HCT116 (cell line): ENCODE measurements at regions not wholly inside any gene's neighbourhood (a gene's known extent, or its start where the extent isn't known, plus 50 kb on each side); places are given as distances from the start of the nearest gene placed in this dataset.

Experiments
- ATAC-seq: fragments of 200-7000 bp; cut with Tn5 transposase; 2 replicates; pipeline ENCODE4 v1.9.1; 2020; ENCODE audit warnings: mild to moderate bottlenecking, moderate library complexity
- BruUV-seq: library from RNA; stranded (reverse); fragments of 400-500 nt; replicated peaks from 2 replicates; lab custom pipeline; 2021; lab: Mats Ljungman, UMichigan
- CTCF ChIA-PET: fragments of 300-600 bp; sonication (Branson Sonifier 250); formaldehyde crosslinking; loops from one replicate; lab custom pipeline; 2021; ENCODE audit warnings: antibody characterized with exemption; lab: Charles Lee
- POLR2A ChIA-PET: fragments of 300-600, 350-600 bp; sonication (Branson Sonifier 250); formaldehyde crosslinking; loops from one replicate; lab custom pipeline; 2021; ENCODE audit warnings: antibody characterized with exemption; lab: Charles Lee
- RAD21 ChIA-PET, 2 experiments: fragments of 300-600 bp; sonication (Branson Sonifier 250); formaldehyde crosslinking; loops; one replicate each; lab custom pipeline; 2023; ENCODE audit warnings: low total read pairs in 2 of 2; ENCODE audit not compliant: uncharacterized antibody in 2 of 2, unreplicated experiment in 2 of 2, low non-redundant PET in 1 of 2; lab: Charles Lee
- DNase-seq: peaks from one replicate; pipeline ENCODE4 v3.0.0-alpha.2; 2010; ENCODE audit warnings: low read depth, low spot score
- H2AFZ ChIP-seq: fragments of 200-600 bp; shearing (Covaris generic), sonication (generic); 2 replicates; pipeline ENCODE4 v1.6.1; 2017; ENCODE audit warnings: low read depth, mixed run types, mixed read lengths, antibody characterized with exemption, low read length; ENCODE audit not compliant: poor library complexity, severe bottlenecking
- H3K27ac ChIP-seq: 2 replicates; pipeline ENCODE4 v1.5.1; 2012; ENCODE audit warnings: low read depth, low read length
- H3K27me3 ChIP-seq: fragments of 200-600 bp; sonication (generic); 2 replicates; pipeline ENCODE4 v1.6.1; 2016; ENCODE audit warnings: mixed run types, low read length, mixed read lengths; ENCODE audit not compliant: insufficient read depth
- H3K36me3 ChIP-seq, 2 experiments: fragments of 200-500 bp in 1 of 2; fragments of 200-600 bp in 1 of 2; sonication (Bioruptor generic) in 1 of 2; sonication (generic) in 1 of 2; 2 replicates each; pipeline versions ENCODE4 v1.5.1 to v1.6.1; 2014 to 2016; ENCODE audit warnings: low read length in 2 of 2, inconsistent platforms in 1 of 2, mixed read lengths in 1 of 2, mixed run types in 1 of 2; ENCODE audit not compliant: insufficient read depth in 2 of 2, control insufficient read depth in 1 of 2
- H3K4me1 ChIP-seq, 2 experiments: fragments of 200-600 bp in 1 of 2; sonication (generic) in 1 of 2; 2 replicates each; pipeline versions ENCODE4 v1.5.1 to v1.6.1; 2012 to 2017; ENCODE audit warnings: low read length in 2 of 2, inconsistent platforms in 1 of 2, mild to moderate bottlenecking in 1 of 2, mixed read lengths in 1 of 2, mixed run types in 1 of 2, moderate library complexity in 1 of 2; ENCODE audit not compliant: insufficient read depth in 2 of 2, control insufficient read depth in 1 of 2
- H3K4me2 ChIP-seq: fragments of 200-600 bp; sonication (generic); 2 replicates; pipeline ENCODE4 v1.6.1; 2017; ENCODE audit warnings: mixed run types, low read length, mixed read lengths
- H3K4me3 ChIP-seq, 2 experiments: fragments of 200-600 bp in 1 of 2; sonication (generic) in 1 of 2; replicated peaks in 1 of 2; 2 replicates each; pipeline ENCODE4 v1.5.1; 2011 to 2016; ENCODE audit warnings: low read length in 2 of 2, control low read depth in 1 of 2, low read depth in 1 of 2, mild to moderate bottlenecking in 1 of 2, mixed read lengths in 1 of 2, mixed run types in 1 of 2
- H3K79me2 ChIP-seq: fragments of 200-600 bp; sonication (generic); 2 replicates; pipeline ENCODE4 v1.6.1; 2017; ENCODE audit warnings: mild to moderate bottlenecking, mixed run types, low read length, moderate library complexity, mixed read lengths; ENCODE audit not compliant: insufficient read depth
- H3K9ac ChIP-seq: fragments of 200-600 bp; sonication (generic); 2 replicates; pipeline ENCODE4 v1.6.1; 2016; ENCODE audit warnings: low read length, mixed read lengths
- H3K9me2 ChIP-seq: fragments of 200-600 bp; sonication (generic), shearing (Covaris generic); 2 replicates; pipeline ENCODE4 v1.6.1; 2017; ENCODE audit warnings: mixed run types, mild to moderate bottlenecking, moderate library complexity; ENCODE audit not compliant: insufficient read depth
- H3K9me3 ChIP-seq, 2 experiments: fragments of 200-500 bp in 1 of 2; fragments of 200-600 bp in 1 of 2; sonication (Bioruptor generic) in 1 of 2; sonication (generic) in 1 of 2; 2 replicates each; pipeline ENCODE4 v1.6.1; 2014 to 2017; ENCODE audit warnings: low read length in 2 of 2, mixed read lengths in 2 of 2, inconsistent platforms in 1 of 2, low read depth in 1 of 2, mild to moderate bottlenecking in 1 of 2, mixed run types in 1 of 2, moderate library complexity in 1 of 2; ENCODE audit not compliant: control insufficient read depth in 1 of 2, insufficient read depth in 1 of 2
- H4K20me1 ChIP-seq: fragments of 200-600 bp; sonication (generic), shearing (Covaris generic); 2 replicates; pipeline ENCODE4 v1.6.1; 2017; ENCODE audit warnings: mixed run types, mild to moderate bottlenecking, moderate library complexity; ENCODE audit not compliant: insufficient read depth
- ATF3 ChIP-seq: IDR thresholded peaks from 2 replicates; pipeline ENCODE4 v1.6.1; 2012
- EGR1 ChIP-seq: IDR thresholded peaks from 2 replicates; pipeline ENCODE4 v1.6.1; 2012; ENCODE audit warnings: low read depth
- EZH2 ChIP-seq: fragments of 200-600 bp; sonication (generic); IDR thresholded peaks from 2 replicates; pipeline ENCODE4 v1.6.1; 2017; ENCODE audit warnings: antibody characterized with exemption, mixed run types
- EZH2phosphoT487 ChIP-seq: fragments of 200-600 bp; IDR thresholded peaks from 2 replicates; pipeline ENCODE4 v1.6.1; 2018; ENCODE audit warnings: antibody characterized with exemption, borderline replicate concordance
- REST ChIP-seq: IDR thresholded peaks from 2 replicates; pipeline ENCODE4 v1.6.1; 2012; ENCODE audit warnings: low read depth
- SIN3A ChIP-seq: IDR thresholded peaks from 2 replicates; pipeline ENCODE4 v1.6.1; 2012; ENCODE audit warnings: low read depth
- SRF ChIP-seq: IDR thresholded peaks from 2 replicates; pipeline ENCODE4 v1.6.1; 2012; ENCODE audit warnings: low read depth
- TCF7L2 ChIP-seq: IDR thresholded peaks from 2 replicates; pipeline ENCODE4 v1.7.0; 2011; ENCODE audit warnings: borderline replicate concordance, inconsistent platforms; ENCODE audit not compliant: insufficient read depth, insufficient read length; ENCODE audit errors: extremely low read depth
- ZBTB33 ChIP-seq: IDR thresholded peaks from 2 replicates; pipeline ENCODE4 v1.6.1; 2011; ENCODE audit warnings: mild to moderate bottlenecking, low read length, moderate library complexity; ENCODE audit not compliant: insufficient replicate concordance; ENCODE audit errors: extremely low read depth
- intact Hi-C: fragments of 100-400 bp; cut with micrococcal nuclease; formaldehyde crosslinking; loops from 2 replicates; pipeline ENCODE4 v1.10.0; 2022

GRCh38 chr12:91556909-91557308, 374.3 kb upstream of the DCN start:
- no peak for ATAC-seq
- ChIA-PET CTCF (no interaction called here), POLR2A (no interaction called here), RAD21 (no interaction called here)
- H3K4me2 ChIP-seq = no peak overlapping the region
- no peak overlapping the region for H2AFZ ChIP-seq
- no peaks in the 10 kb centered on the region for H4K20me1 ChIP-seq
- intact Hi-C loops = no loop called here
- BruUV-seq = no TSS peak
- H3K9me3 ChIP-seq = no peaks in the 10 kb centered on the region
- DNase-seq = no peak
- H3K9me2 ChIP-seq = no peaks in the 10 kb centered on the region
- H3K27ac ChIP-seq = no peak overlapping the region
- no peak overlapping the region for H3K9ac ChIP-seq
- no peaks in the 10 kb centered on the region for H3K4me1 ChIP-seq
- H3K4me3 ChIP-seq = no peak overlapping the region
- H3K27me3 ChIP-seq = no peaks in the 10 kb centered on the region
- no peak for TF ChIP-seq EZH2phosphoT487
- no peak for TF ChIP-seq ATF3
- H3K36me3 ChIP-seq = no peaks in the 10 kb centered on the region
- H3K79me2 ChIP-seq = no peaks in the 10 kb centered on the region

GRCh38 chr12:91555436-91556415, 373.1 kb upstream of the DCN start:
- no peak overlapping the region for H2AFZ ChIP-seq
- H3K9me2 ChIP-seq = no peaks in the 10 kb centered on the region
- no peaks in the 10 kb centered on the region for H3K9me3 ChIP-seq
- H3K4me3 ChIP-seq = no peak overlapping the region
- ChIA-PET RAD21 (no interaction called here), POLR2A (no interaction called here), CTCF (no interaction called here)
- no peak overlapping the region for H3K27ac ChIP-seq
- H3K36me3 ChIP-seq = no peaks in the 10 kb centered on the region
- intact Hi-C loops = no loop called here
- H3K27me3 ChIP-seq = no peaks in the 10 kb centered on the region
- DNase-seq (no peak), ATAC-seq (no peak)
- H3K4me2 ChIP-seq = no peak overlapping the region
- no TSS peak for BruUV-seq
- H3K9ac ChIP-seq = no peak overlapping the region
- no peaks in the 10 kb centered on the region for H3K4me1 ChIP-seq
- no peaks in the 10 kb centered on the region for H4K20me1 ChIP-seq
- no peaks in the 10 kb centered on the region for H3K79me2 ChIP-seq
- TF ChIP-seq SIN3A (no peak), TCF7L2 (no peak), EZH2 (no peak), REST (no peak), EGR1 (no peak), SRF (no peak), ZBTB33 (no peak)
